Large intestine (tissue), 3 donors: ENCODE measurements at regions not wholly inside any gene's neighbourhood (a gene's known extent, or its start where the extent isn't known, plus 50 kb on each side); places are given as distances from the start of the nearest gene placed in this dataset.

Experiments used
- DNase-seq, 2 donors: peaks; one replicate each; pipeline versions ENCODE4 v3.0.0 to v3.0.0-alpha.2; 2013
- H3K27ac ChIP-seq: one replicate; pipeline ENCODE4 v1.5.1; 2013; ENCODE audit warnings: low read length
- H3K27me3 ChIP-seq: 2 replicates; pipeline ENCODE4 v1.6.1; 2013; ENCODE audit warnings: low read length; ENCODE audit not compliant: control insufficient read depth, insufficient read depth
- H3K36me3 ChIP-seq: 2 replicates; pipeline ENCODE4 v1.6.1; 2013; ENCODE audit warnings: low read length; ENCODE audit not compliant: control insufficient read depth, insufficient read depth
- H3K4me1 ChIP-seq: one replicate; pipeline ENCODE4 v1.6.1; 2013; ENCODE audit warnings: low read length; ENCODE audit not compliant: control insufficient read depth, insufficient read depth
- H3K4me3 ChIP-seq: one replicate; pipeline ENCODE4 v1.5.1; 2013; ENCODE audit warnings: low read length
- H3K9me3 ChIP-seq: one replicate; pipeline ENCODE4 v1.6.1; 2013; ENCODE audit warnings: mild to moderate bottlenecking, low read depth, low read length, moderate library complexity; ENCODE audit not compliant: control insufficient read depth
- WGBS: methylation state at CpG from one replicate; pipeline ENCODE4 v1.1.5; 2013; ENCODE audit warnings: low lambda C conversion rate; ENCODE audit not compliant: insufficient coverage; 5-methylcytosine and 5-hydroxymethylcytosine counted together

DNA sequence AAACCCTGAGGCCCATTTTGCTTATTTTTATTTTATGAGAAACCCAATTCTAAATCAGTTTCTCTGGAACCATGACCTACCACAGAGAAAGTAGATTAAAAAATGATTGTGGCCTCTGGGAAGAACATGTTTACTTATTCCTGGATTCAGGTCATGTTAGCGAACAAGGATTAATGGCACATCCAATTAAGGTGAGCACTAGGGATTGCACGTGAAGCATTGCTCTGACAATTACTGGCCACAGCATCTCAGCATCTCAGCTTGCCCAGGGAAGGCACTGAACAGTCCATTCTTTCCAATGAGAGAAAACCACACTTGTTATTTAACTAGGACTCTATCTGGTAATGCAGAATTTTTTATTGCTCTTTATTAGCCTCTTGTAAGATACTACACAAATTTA lies 119.8 kb downstream of the ZNF330 start:
- Histone ChIP-seq H3K9me3 (no peaks in the 10 kb centered on the region), H3K36me3 (no peaks in the 10 kb centered on the region), H3K4me1 (no peaks in the 10 kb centered on the region), H3K4me3 (no peak overlapping the region), H3K27ac (no peak overlapping the region), H3K27me3 (peaks cover 4% of the 10 kb centered on the region)
- no peak for DNase-seq
- no CpG with 5 or more reads among the region's 2 CpGs for WGBS

DNA sequence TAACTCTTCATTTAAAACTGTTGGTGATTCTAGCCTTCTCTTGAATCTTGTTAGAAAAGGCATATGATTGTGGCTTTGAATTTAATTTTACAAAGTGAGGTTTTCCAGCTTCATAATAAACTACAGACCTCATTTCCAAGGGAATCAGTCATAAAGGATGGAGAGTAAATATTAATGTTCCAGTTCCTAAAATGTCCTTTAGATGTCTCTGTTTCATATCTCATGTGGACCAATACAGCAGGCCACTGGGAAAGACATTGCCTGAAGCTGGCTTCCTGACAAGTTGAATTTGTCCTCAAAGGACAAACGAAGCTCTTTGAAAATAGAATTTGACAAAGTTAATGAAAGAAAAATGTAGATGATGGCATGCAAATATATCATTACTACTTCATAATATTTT lies 125.4 kb downstream of the ZNF330 start:
- H3K4me3 ChIP-seq = no peak overlapping the region
- peak; percentile 6 to 33 for DNase-seq
- peaks cover 4% of the 10 kb centered on the region for H3K27me3 ChIP-seq
- no peaks in the 10 kb centered on the region for H3K36me3 ChIP-seq
- WGBS = no CpG with 5 or more reads among the region's 1 CpG
- H3K9me3 ChIP-seq = no peaks in the 10 kb centered on the region
- H3K4me1 ChIP-seq = peaks cover 4% of the 10 kb centered on the region
- H3K27ac ChIP-seq = no peak overlapping the region

DNA sequence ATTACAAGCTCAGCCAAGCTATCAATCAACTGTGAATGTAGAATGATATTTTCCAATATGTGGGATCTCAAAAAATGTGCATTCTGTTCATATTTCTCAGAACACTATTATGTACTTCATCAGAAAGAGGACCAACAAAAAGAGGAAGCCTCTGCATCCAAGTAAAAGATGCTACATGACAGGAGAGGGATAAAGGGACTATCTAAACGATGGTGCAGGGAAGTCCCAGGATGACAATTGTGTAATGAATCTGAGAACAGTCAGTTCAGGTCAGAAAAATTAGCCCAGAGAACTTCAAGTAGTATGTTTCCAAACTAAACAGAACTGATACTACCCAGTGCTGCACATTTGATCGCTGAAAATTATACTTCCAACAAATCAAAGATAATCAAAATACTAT lies 127.0 kb downstream of the ZNF330 start:
- Histone ChIP-seq H3K4me1 (peaks cover 4% of the 10 kb centered on the region), H3K27me3 (peaks cover 3% of the 10 kb centered on the region), H3K27ac (no peak overlapping the region), H3K36me3 (no peaks in the 10 kb centered on the region), H3K9me3 (no peaks in the 10 kb centered on the region), H3K4me3 (no peak overlapping the region)
- 94% methylated on average over 2 of the region's 2 CpGs for WGBS
- no peak for DNase-seq

DNA sequence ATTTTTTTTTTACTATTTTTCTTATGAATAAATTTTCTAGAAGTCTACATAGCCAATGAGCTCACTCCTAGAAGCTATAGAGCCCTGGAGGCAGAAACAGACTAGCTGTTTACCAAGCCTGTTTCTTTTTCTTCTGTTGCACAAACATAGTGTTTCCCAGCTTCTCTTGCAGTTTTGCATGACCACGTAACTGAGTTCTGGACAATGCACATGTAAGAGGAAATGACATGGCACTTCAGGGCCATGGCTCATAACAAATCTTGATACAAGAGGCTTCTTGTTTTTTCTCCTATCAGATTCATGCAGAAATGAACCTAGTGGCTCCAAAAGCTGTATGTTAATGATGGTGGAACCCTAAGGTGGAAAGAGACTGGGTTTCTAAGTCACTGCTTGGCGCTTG lies 127.4 kb downstream of the ZNF330 start:
- H3K4me1 ChIP-seq = peaks cover 4% of the 10 kb centered on the region
- H3K27ac ChIP-seq = no peak overlapping the region
- no peaks in the 10 kb centered on the region for H3K9me3 ChIP-seq
- H3K27me3 ChIP-seq = peaks cover 2% of the 10 kb centered on the region
- no peak for DNase-seq
- no peaks in the 10 kb centered on the region for H3K36me3 ChIP-seq
- no CpG with 5 or more reads among the region's 2 CpGs for WGBS
- H3K4me3 ChIP-seq = no peak overlapping the region

DNA sequence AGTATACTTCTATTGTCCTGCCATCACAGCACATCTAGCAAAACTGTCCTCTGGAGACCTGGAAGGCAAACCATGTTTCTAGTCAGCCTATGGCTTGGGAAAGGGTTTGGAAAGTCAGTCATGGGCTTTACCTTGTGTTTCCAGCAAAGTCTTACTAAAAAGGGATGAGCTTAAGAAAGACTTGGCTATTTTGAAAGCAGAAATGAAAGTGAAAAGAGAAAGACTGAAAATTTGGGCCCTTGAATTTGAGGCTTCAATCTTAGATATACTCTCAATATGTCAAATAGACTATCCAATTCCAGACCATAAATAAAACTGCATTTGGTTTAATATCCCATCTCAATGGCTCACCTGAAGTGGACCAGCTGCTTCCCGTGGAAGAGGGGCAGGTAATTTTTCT lies 127.9 kb downstream of the ZNF330 start:
- no peak overlapping the region for H3K27ac ChIP-seq
- H3K27me3 ChIP-seq = no peaks in the 10 kb centered on the region
- no peaks in the 10 kb centered on the region for H3K9me3 ChIP-seq
- WGBS = no CpG with 5 or more reads among the region's 1 CpG
- no peaks in the 10 kb centered on the region for H3K36me3 ChIP-seq
- DNase-seq = no peak
- H3K4me3 ChIP-seq = no peak overlapping the region
- peaks cover 4% of the 10 kb centered on the region for H3K4me1 ChIP-seq

DNA sequence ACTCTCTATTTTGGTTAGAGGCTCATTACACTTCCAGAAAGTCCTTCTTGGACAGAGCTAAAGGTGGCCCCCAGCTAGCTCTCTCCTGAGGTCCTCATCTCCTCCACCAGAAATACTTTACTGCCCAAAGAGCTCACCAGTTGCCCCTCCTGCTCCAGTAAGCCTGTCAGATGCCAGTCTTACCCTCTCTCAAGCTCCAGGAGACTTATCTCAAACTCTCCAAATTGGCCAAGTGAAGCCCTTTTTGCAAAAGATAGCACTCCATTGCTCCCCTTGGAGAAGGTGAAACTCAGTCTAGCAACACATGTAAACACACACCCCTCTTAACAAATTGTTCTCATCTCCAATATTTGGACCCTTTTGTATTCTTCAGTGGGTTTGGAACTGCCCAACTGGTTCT lies 128.5 kb downstream of the ZNF330 start:
- H3K9me3 ChIP-seq = no peaks in the 10 kb centered on the region
- no peak overlapping the region for H3K4me3 ChIP-seq
- no peak overlapping the region for H3K27ac ChIP-seq
- peaks cover 4% of the 10 kb centered on the region for H3K4me1 ChIP-seq
- DNase-seq = no peak
- no peaks in the 10 kb centered on the region for H3K36me3 ChIP-seq
- H3K27me3 ChIP-seq = no peaks in the 10 kb centered on the region

DNA sequence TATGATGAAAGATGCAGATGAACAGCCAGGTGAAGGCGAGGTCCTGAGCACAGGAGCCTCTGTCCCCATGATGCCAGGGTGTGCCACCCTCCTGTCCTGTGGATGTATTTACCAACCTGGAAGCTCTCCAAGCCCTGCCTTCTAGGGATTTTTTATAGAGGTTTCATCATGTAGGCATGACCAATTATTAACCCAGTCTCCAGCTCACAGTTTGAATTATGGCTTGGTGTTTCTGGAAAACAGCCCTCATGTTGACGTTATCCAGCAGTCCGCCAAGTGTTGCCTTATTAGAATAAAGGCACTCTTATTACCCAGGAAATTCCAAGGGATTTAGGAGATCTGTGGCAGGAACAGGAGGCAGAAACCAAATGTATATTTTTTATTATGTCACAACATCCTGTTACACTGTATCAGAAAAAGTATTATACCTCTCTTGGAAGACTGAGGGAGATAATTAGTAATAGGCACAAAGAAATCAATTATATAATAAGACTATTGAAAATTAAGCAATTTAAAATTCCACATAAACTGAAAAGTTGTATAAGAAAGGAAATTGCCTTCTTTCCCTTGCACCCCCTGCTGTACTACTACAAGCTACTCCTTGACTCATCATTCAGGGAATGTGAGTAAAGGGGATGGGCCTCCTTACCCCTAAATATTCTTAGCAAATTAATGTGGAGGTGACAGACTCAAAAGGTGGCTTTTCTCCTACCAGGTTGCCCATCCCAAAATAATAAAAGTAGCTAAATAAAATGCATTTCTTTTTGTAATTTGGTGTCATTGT lies 129.6 kb downstream of the ZNF330 start:
- Histone ChIP-seq H3K9me3 (no peaks in the 10 kb centered on the region), H3K36me3 (no peaks in the 10 kb centered on the region), H3K27me3 (no peaks in the 10 kb centered on the region), H3K27ac (no peak overlapping the region), H3K4me3 (no peak overlapping the region), H3K4me1 (peaks cover 4% of the 10 kb centered on the region)
- no CpG with 5 or more reads among the region's 3 CpGs for WGBS
- DNase-seq = peak; percentile 11 to 54

DNA sequence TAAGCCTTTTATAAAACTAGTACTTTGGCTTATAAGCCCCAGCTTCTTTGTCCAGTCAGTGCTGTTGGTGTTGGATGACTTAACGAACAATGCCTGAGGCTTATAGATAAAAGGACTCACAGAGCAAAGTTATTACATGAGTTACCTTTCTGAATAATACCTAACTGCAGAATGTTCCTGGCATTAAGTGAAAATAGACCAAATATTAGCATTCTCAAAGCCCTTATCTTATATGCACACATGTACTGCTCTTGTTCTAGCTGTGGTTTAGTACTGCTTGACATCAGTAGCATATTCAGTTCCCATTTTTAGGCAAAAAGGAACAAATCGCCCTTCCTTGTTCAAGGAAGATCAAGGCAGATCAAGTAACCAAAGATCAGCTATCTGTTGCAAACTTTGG lies 131.6 kb downstream of the ZNF330 start:
- Histone ChIP-seq H3K9me3 (no peaks in the 10 kb centered on the region), H3K4me1 (peaks cover 4% of the 10 kb centered on the region), H3K4me3 (no peak overlapping the region), H3K27ac (no peak overlapping the region), H3K27me3 (no peaks in the 10 kb centered on the region), H3K36me3 (no peaks in the 10 kb centered on the region)
- WGBS = no CpG with 5 or more reads among the region's 2 CpGs
- DNase-seq = no peak

DNA sequence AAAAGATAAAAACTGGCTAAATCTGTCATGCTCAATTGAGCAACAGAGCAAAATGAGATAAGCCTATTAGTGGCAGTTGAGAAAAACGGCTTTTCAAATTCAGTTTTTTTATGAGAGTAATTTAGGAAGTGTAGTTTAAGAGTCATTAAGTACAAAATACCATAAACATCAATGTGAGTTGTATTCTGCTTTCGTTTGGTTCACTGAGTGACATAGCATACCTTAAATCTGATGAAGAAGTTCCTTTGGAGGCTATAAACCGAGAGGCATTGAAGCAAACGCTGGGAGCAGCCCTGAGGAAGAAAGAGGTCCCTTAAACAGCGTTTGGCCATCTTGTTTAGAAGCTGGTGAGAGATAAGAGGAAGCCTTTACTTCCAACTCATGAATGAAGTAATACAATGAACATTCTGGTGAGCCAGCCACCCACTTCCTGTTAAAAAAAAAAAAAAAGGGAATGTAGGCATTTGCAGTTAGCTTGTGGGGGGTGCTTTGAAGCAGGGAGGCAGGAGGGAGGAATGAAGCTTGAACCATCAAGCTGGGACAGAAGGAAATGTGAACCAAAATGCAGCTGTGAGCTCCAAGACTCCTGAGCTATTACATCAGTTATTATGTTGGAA lies 132.3 kb downstream of the ZNF330 start:
- Histone ChIP-seq H3K36me3 (no peaks in the 10 kb centered on the region), H3K9me3 (no peaks in the 10 kb centered on the region), H3K27ac (no peak overlapping the region), H3K27me3 (no peaks in the 10 kb centered on the region), H3K4me3 (no peak overlapping the region), H3K4me1 (peaks cover 4% of the 10 kb centered on the region)
- WGBS = 51% methylated on average over 2 of the region's 5 CpGs
- DNase-seq = no peak

DNA sequence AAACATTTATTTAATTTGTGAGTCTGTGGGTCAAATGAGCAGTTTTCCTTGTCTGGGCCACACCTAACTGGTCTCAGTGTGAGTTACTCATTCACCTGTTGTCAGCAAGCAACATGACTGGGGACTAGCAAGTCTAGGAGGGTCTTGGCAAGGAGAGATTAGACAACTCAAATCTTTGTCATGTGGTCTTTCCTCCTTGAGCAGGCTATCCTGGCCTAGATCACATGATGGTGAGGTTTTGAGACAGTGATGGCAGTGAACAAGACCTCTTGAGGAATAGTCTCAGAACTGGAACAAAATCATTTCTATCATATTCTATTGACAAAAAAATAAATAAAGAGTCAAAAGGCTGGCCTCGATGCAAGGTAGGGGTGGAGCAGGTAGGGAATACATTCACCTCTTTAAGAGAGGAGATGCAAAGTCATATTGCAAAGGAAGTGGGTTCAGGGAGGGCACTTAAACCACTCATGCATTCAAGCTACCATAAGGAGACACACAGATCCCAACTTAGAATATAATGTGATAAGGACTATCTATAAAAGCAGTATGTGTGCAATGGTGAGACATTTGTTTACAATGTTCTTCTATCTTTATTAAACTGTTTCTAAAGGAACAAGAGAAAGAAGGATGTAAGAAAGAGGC lies 135.7 kb downstream of the ZNF330 start:
- DNase-seq = no peak
- no CpG with 5 or more reads among the region's 1 CpG for WGBS
- Histone ChIP-seq H3K9me3 (no peaks in the 10 kb centered on the region), H3K4me1 (no peaks in the 10 kb centered on the region), H3K36me3 (no peaks in the 10 kb centered on the region), H3K27ac (no peak overlapping the region), H3K4me3 (no peak overlapping the region), H3K27me3 (no peaks in the 10 kb centered on the region)

DNA sequence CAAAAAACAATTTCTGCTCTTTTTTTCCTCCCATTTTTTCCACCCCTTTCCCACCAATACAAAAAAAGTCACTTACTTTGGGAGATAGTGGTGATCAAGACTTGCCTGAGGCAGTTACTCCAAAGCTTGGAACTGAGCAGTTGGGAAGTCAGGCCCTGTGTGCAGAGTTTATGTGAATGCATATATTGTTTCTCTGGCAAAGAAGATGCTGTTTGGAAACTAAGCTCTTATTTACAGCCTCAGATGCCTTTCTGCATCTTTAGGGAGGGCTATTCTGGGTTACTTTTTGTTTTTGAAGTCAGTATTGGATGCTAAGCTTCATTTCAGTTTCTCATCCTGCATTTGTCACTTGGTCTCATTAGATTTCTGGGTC lies 136.3 kb downstream of the ZNF330 start:
- Histone ChIP-seq H3K36me3 (no peaks in the 10 kb centered on the region), H3K27ac (no peak overlapping the region), H3K4me1 (no peaks in the 10 kb centered on the region), H3K9me3 (no peaks in the 10 kb centered on the region), H3K4me3 (no peak overlapping the region), H3K27me3 (no peaks in the 10 kb centered on the region)
- DNase-seq = no peak
